ENCODE measurements at regions not wholly inside any gene's neighbourhood (a gene's known extent, or its start where the extent isn't known, plus 50 kb on each side); places are given as distances from the start of the nearest gene placed in this dataset.

DNA sequence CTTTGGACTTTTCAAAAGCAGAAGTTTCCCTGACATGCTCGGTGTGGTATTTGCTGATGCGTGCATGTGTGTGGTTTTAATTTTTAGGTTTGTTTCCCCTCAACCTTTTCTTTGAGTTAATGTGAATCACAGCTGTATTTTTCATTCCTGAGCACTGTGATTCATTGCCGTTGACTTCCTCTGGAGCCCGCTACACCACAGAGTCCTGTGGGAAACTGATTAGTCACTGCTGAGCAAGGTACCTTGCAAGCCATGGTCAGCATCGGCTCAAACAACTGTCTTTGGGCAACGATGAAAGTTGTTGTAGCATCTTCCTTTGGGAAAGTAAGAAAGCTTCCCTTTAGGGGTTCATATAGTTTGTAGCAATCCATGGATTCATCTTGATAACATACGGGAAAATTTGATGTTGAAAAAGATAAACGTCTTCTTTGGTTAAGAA, 57.5 kb downstream of the RIN2 start:
- TF ChIP-seq POLR2A (IDR thresholded peaks at IDR 0.05; ENCODE audit: low read depth, low read length): no peak
- TF ChIP-seq TAF1 (IDR thresholded peaks at IDR 0.05; ENCODE audit: borderline replicate concordance, low read depth, low read length): no peak
- no peak for TF ChIP-seq POLR2AphosphoS5 (IDR thresholded peaks at IDR 0.05; ENCODE audit: low read depth, low read length)
